Iris pigment epithelial cell (primary cell): ENCODE measurements at regions not wholly inside any gene's neighbourhood (a gene's known extent, or its start where the extent isn't known, plus 50 kb on each side); places are given as distances from the start of the nearest gene placed in this dataset.

ENCODE experiments used
- DNase-seq: peaks from one replicate; pipeline ENCODE4 v3.0.0-alpha.2; 2011; ENCODE audit warnings: low read depth

DNA sequence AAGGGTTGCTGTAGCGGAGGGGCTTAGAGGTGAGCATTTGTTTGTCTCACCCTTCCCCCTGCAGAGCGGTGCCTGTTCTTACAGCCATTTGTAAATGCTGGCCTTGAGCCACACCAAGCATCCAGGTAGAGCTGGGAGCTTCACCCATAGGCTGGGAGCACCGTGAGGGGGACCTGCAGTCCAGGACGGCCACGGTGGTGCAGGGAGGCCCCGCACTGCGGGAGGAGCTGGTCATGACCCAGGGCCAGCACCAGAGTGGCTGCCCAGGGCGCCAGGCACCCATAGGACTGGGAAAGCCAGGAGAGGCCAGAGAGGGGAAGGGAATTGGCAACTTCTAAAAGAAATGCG lies 197.3 kb upstream of the ADAMTS16 start:
- no peak for DNase-seq

DNA sequence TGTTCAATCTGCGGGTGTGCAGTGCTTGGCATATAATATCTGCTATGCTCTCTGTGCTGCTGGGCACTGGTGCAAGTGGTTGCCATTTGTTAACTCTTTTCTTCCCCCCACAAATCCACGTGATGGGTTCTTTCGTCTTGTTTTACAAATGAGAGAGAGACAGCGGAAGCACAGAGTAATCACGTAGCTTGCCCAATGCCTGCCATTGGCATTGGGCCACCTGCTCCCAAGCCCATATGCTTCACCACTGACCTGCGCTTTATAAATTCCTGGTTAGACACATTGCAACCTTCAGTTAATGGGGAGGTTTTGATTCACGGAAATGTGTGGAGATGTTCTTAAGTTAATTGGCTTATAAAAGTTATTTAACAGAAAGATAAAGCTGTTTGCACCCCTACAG lies 194.8 kb upstream of the ADAMTS16 start:
- DNase-seq: no peak

DNA sequence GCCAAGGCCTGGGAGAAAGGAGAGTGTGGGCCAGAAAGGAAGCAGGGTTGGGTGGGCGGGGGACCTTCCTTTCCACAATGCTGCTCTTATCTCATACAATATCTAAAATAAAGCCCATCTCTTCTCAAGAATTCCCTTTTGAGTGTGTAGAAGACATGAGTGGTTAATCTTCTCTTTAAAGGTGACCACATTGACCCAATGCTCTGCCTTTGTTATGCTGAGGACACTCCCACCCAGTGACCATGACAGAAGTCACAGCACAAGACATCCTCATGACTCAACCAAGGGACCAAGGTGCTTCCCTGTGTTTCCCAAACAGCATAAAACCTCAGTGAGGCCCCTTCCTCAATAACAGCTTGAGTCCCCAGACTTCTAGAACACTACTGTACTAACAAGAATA lies 193.0 kb upstream of the ADAMTS16 start:
- no peak for DNase-seq

DNA sequence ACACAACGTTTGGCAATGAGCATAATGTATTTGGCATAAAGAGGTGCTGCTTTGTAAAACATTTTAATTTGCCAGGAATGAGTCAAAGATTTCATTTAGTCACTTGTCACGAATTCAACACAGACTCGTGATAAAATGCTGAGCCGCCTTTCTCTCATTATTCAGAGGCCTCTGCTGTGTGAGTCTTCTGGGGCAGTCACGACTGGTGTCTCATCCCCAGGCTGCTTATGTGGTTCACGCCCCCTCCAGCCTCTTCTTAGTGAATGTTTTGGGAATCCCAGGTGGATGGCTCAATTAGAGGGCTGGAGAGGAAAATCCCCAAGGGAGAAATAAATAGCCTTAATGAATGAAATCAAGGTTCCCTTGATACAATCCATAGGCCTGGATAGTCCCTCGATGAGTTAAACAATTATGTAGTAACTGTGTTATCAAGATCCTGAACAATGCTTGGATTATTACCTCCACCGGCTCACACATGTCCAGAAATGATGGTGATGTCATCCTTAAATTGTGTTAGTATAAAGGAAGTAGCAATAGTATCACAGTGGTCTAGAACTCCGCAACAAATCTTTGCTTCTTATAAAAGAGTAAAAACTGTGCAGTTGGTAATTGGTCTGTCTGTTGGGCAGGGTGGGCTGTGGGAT lies 192.1 kb upstream of the ADAMTS16 start:
- no peak for DNase-seq

DNA sequence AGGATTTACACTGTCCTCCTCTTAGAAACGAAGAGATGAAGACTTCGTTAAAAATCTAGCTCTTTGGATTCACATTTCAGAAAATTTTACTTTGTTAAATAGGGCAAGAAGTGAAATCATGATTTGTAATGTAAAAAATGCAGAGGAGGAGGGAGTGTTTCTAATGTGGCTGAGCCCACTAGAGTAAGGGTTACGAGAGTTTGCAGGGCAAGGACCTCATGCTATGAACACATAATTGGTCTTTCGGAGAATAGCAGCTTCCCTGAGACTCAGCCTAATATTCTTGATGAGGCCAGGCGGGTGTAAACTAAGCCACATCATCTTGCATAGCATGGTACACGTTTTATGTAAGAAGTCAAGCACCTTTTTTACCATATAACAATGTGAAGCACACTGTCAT lies 191.0 kb upstream of the ADAMTS16 start:
- DNase-seq: no peak

DNA sequence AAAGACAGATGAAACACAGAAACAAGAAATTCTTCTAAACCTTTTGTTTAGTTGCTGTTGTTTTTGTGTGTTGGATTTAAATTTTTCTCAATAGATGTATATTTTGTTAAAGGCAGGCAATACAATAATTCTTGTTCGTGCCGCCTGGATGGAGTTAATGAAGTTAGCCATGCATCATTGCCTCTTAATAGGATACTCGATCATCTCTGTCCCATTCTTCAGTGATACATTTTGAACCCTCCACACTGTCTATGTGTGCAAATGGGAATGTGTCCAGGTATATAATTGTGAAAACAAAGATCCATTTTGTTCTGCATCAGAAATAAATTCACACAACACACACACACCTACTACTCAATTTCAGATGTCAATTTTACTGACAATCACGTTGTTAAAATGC lies 186.6 kb upstream of the ADAMTS16 start:
- DNase-seq: no peak

DNA sequence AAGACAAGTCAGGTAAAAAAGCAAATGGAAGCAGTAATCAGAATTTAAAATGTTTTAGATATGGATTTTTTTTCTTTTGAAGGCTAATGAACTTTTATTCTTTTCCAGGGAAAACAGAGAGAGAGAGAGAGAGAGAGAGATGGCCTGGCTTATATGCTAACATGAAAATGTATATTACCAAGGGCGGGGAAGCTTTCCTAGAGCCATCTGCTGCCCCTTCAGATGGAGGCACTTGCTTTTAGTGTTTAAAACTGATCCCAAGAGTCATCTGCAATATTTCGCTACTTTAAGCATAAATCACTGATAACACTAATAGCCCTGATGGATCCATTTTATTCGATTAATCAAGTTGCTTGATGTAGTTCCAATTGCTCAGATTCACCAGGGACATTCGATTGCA lies 186.1 kb upstream of the ADAMTS16 start:
- DNase-seq: no peak

DNA sequence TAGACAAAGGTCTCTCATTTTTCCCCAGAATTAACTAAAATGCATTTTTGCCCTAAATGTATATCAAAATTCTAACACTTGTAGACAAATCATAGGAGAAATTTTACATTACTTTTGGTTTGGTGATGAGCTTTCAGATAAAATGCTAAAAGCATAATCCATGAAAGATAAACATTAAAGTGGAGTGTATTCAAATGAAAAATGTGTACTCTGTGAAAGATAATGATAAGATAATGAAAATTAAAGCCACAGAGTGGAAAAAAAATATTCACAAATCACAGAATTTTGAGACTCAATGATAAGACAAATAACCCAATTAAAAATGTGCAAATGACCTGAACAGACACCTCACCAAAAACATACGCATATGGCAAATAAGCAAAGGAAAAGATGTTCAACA lies 176.9 kb upstream of the ADAMTS16 start:
- DNase-seq: no peak

DNA sequence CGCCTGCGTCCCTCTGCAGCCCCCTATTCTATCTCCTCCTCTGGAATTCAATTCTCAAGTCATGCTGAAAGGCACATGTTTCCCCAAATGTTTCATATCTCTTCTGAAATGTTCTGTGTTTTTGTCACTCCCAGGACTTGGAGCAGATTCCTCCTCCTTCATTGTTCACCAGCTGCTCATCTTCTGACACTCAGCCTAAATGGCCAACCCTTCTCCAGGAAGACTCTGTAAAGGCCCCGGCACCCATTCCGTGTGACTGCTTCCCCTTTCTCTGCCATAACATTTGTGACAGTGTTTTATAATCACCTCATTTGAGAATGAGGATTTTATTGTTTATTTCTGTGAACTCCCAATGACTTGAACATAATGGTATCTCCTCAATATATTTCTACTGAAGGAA lies 170.8 kb upstream of the ADAMTS16 start:
- DNase-seq: no peak

DNA sequence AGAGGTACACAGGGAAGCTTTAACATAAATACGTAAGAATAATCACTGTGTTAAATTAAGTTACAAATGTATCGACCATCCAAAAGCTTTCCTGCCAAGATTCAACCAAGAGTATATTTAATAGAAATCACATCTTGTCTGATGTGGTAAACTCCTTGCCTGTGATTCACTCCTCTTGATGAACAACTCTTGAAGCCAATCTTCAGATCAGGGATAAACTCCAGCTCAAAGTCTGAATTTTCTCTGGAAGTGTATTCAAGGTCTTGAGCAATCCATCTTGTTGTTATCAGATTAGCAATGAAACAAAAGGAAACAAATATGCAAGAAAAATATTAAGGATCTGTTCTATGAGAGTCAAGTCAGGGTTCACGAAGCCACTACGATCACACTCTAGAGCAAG lies 170.0 kb upstream of the ADAMTS16 start:
- DNase-seq: no peak

DNA sequence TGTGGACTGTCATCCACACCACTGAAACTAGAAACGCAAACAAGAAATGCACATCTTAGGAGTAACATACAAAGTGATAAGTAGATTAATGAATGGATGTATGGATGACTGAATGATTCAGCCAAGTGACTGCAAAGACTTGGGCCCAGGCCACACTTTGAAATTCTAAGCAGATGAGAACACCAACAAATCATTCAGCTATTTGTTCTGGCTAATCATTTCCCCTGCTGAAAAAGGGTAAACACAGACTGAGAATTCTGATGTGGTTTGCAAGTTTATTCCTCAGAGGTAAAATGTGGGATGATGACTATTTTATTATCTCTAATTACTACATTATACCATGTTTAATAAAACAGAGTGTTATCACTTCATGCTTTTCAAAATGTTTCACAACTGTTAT lies 163.2 kb upstream of the ADAMTS16 start:
- no peak for DNase-seq

DNA sequence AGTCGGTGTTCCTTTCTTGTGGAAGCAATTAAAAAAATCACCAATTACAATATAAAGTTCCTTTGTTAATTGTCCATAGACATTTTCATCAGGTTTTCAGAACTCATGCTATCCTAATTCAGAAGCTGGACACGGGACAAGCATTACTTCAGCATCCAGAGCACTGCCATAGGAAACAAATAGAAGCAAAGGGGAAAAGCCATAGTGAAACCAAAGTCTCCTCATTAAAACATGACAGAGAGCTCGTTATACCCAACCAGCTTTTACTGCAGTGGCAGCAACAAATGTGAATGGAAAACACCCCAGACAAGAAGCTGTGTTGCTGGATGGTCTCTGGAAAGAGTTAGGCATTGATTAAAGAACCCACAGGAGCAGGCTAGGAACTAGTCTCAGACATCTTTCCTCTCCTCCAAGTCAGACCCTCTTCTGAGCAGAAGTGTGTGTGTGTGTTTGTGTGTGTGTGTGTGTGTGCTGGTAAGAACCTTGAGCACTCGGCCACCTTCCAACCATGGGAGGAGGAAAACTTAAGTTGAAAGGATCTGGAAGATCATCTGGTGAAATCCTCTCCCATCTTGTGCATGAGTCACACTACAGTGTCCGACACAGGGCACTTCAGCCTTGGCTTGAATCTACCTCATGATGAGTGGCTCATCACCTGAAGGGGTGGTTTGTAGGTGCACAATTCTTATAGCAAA lies 162.6 kb upstream of the ADAMTS16 start:
- no peak for DNase-seq

DNA sequence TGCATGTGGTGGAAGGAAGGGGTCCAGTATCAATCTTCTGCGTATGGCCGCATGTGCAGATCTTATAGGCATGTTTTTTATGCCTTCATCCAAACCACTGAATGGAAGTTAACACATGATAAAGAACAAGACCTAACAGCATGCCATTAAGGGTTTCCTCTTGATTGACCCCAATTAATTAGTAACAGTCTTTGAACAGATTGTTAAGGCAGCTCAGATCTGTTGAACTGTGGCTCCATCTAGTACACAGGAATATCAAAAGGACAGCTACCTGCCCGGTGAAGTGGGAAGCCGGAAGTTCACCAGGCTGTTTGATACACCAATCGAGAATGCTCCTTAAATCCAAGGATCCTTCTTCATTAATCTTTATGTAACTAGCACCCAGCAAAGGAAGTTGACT lies 159.9 kb upstream of the ADAMTS16 start:
- no peak for DNase-seq

DNA sequence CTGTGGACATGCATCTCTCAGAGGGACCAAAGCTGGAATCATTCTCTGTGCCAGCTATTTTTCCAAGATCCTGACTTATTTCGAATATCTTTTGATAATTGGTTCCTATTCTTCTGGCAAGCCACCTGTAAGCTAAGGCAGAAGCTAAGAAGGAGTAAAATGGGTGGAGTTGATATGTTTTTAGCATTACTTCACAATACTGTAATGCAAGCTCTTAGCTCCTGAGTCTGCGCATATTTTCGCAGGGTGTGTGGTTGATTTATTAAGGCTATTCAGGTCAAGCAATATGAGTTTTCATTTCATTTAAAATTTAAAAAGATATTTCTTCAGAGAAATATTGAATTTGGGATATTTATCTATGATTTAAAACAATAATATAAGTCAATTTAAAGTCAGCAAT lies 158.5 kb upstream of the ADAMTS16 start:
- DNase-seq: no peak

DNA sequence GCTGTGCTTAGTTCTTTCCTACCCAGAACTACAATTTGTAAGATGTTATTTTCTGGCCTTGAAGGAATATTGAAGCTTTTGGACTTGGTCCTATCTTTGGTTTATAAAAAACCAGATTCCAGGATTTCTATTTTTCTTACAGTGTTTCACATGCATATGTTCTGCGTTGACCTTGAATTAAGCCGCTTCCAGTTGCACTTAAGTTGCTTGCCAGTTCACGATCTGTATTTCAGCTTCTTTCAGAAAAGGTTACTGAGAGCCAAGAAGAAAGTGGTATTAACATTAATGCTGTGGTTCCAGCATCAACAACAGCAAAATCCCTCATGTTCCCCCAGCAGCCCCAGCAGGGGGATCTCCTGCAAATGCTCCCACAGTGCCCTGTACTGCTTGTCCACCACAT lies 156.4 kb upstream of the ADAMTS16 start:
- DNase-seq: no peak

DNA sequence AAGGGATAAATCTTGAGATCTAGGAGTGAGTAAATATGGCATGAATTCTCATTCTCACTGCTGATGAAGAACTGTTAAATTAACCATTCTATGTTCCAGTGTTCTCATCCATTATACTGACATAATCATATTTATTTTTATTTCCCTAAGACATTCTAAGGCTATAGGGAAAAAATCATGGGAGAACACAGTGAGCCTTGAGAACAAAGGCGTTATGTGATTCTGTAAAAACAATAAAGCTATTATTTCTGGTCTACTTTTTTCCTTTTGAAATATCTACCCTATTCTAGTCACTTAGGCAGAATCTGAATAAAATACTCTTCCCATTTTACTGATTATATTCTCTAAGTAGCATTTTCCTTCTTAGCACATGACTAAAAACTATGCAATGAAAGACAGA lies 155.7 kb upstream of the ADAMTS16 start:
- no peak for DNase-seq

DNA sequence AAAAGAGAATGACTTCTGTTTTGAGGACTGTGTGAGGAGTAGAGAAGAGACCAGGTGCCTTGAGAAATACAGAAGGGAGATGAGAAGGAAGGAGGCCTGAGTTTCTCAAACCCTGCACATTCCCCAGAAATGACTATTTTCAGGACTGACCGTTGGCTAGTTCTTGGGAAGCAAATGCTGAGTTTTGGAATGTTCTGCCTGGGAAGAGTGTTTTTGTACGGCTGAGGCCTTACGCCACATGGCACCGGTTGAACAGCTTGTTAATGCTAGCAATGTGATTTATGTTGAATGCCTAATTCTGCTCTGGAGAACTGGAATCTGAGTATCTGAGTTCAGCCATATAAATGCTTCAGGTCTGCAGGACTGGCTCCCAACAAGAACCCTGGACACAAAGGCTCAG lies 152.7 kb upstream of the ADAMTS16 start:
- no peak for DNase-seq

DNA sequence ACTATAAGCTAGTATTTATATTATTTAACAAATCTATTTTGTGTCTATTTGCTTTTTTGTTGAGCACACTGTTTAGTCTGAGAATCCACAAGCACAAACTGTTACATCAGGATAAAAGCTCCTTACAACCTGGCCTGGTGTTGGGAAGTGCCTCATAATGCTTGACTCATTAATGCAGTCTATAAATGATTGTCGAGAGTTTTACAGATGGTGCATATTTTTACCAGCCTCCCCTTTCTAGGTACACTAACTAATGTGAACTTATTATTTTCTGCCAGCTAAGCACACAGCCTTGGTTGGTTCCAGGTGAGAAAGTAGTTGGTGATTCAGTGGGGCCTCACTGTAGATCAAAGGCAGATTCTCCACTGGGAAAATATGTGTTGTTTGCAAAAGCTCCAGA lies 151.0 kb upstream of the ADAMTS16 start:
- DNase-seq: no peak

DNA sequence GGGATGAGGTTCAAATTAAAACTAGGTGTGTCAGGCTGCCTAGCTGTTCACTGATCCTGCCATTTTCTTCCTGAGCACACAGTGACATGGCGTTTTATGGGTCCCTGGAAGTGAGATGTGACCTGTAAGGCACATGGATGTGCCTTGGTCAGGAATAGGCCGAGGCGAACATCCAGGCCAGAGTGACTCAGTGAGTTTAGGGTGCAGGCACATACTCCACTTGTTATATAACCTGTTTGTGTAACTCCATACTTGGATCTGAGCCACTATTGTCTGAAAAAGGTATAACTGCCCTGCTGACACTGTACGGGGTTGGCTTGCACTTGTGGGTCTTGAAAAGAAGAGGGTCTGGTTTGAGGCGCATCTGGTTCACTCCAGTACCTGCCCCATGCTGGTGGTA lies 150.1 kb upstream of the ADAMTS16 start:
- no peak for DNase-seq

DNA sequence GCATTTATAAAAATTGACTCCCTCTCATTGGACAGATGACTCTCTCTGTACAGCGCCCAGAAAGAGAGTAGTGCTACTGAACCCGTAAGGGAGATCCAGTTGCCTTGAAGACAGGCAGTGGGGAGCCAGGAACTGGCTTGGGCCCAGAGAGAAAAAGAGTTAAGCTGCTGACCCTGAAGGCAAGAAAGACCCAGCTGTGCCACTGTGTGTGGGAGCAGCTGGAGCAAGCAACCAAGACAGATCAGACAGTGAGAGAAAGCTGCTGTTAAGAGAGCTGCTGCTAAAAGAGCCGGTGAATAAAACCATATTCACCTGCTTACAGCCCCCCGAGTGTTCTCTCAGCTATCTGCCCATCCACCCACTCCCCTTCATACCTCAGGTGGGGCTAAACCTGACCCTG lies 149.7 kb upstream of the ADAMTS16 start:
- no peak for DNase-seq

DNA sequence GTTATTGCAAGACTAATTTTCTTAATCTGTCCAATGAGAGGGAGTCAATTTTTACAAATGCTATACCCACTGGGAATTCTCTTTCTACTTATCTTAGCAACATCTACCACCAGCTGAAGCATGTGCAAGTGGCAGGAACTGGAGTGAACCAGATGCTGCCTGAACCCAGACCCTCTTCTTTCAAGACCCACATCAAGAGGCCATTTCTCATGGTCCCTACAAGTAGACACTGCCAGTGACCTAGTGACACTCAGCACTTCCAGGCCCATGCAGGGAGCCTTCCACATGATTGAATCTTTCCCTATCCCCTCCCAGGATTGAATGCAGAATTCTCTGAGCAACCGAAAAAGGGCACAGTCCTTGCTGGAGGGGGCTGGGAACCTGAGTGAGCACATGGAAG lies 148.2 kb upstream of the ADAMTS16 start:
- DNase-seq: no peak

DNA sequence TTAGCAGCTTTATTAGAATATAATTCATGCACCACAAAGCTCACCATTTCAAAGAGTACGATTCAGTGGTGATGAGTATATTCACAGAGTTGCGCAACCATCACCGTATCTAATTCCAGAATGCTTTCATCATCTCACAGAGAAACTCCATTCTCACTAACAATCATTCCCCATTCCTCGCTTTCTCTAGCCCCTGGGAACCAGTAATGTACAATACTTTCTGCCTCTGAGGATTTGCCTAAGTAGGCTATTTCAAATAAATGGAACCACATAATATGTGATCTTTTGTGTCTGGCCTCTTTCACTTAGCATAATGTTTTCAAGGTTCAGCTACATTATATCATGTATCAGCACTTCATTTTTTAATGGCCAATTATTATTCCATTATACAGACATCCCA lies 145.1 kb upstream of the ADAMTS16 start:
- peak; percentile 14 for DNase-seq

DNA sequence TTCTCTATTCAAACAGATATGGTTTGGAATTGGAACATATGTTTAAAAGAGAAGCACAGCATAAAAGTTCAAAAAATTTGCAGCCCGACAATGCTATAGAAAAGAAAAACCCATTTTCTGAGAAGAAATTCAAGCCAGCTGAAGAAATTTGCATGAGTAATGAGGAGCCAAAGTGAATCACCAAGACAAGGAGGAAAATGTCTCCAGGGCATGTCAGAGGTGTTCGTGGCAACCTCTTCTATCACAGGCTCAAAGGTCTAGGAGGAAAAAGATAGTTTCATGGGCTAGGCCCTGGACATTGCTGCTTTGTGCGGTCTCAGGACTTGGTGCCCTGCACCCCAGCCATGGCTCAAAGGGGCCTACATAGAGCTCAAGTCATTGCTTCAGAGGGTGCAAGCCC lies 134.8 kb upstream of the ADAMTS16 start:
- no peak for DNase-seq

DNA sequence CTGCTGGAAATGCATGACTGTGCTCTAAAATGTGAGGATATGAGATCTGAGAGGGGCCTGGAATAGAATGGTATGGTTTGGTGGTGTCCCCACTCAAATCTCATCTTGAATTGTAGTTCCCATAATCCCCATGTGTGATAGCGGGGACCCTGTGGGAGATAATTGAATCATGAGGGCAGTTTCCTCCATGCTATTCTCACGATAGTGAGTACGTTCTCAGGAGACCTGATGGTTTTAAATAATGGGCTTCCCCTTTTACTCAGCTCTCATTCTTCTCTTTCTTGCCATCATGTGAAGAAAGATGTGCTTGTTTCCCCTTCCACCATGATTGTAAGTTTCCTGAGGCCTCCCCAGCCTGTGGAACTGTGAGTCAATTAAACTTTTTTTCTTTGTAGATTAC lies 133.6 kb upstream of the ADAMTS16 start:
- DNase-seq: no peak
